GM12878 (cell line): ENCODE measurements at regions not wholly inside any gene's neighbourhood (a gene's known extent, or its start where the extent isn't known, plus 50 kb on each side); places are given as distances from the start of the nearest gene placed in this dataset.

Experiments used
- ATAC-seq: fragments of 200-7000 bp; cut with Tn5 transposase; 3 replicates; pipeline ENCODE4 v1.9.1; 2020; ENCODE audit warnings: mild to moderate bottlenecking, moderate library complexity
- BruUV-seq: library from RNA; stranded (reverse); fragments of 400-500 nt; replicated peaks from 2 replicates; lab custom pipeline; 2021; lab: Mats Ljungman, UMichigan
- CTCF ChIA-PET: fragments of 300-600 bp; sonication (Branson Sonifier 250); formaldehyde crosslinking; extraction: SDS; loops from one replicate; lab custom pipeline; 2021; ENCODE audit warnings: inconsistent platforms; lab: Yijun Ruan, JAX
- POLR2A ChIA-PET: fragments of 350-600 bp; formaldehyde crosslinking; extraction: SDS; loops from one replicate; lab custom pipeline; 2021; ENCODE audit warnings: inconsistent platforms; lab: Charles Lee
- RAD21 ChIA-PET: fragments of 300-600 bp; sonication (Branson Sonifier 250); formaldehyde crosslinking; loops from one replicate; lab custom pipeline; 2023; ENCODE audit warnings: antibody characterized with exemption; ENCODE audit not compliant: unreplicated experiment; lab: Charles Lee
- SMC1A ChIA-PET: fragments of 300-600 bp; sonication (Branson Sonifier 250); formaldehyde crosslinking; loops from one replicate; lab custom pipeline; 2023; ENCODE audit not compliant: unreplicated experiment, uncharacterized antibody; lab: Charles Lee
- DNase-seq: peaks from one replicate; pipeline ENCODE4 v3.0.0-alpha.2; 2011; ENCODE audit warnings: low read depth, low spot score
- FAIRE-seq: peaks from 3 replicates; lab custom pipeline; 2011; peaks lifted over from hg19 to GRCh38; lab: Jason Lieb, UNC
- H2AFZ ChIP-seq: 2 replicates; pipeline ENCODE4 v1.6.0; 2011; ENCODE audit warnings: low read depth, low read length, control low read depth; ENCODE audit not compliant: control insufficient read depth
- H3K27ac ChIP-seq: 2 replicates; pipeline ENCODE4 v1.5.1; 2011; ENCODE audit warnings: control low read depth; ENCODE audit not compliant: control insufficient read depth, insufficient read depth
- H3K27me3 ChIP-seq, 2 experiments: replicated peaks in 1 of 2; 2 replicates each; pipeline versions ENCODE4 v1.6.0 to v1.6.1; 2011; ENCODE audit warnings: low read length in 1 of 2; ENCODE audit not compliant: control insufficient read depth in 2 of 2, insufficient read depth in 2 of 2
- H3K36me3 ChIP-seq, 2 experiments: 2 replicates each; pipeline ENCODE4 v1.5.1; 2011; ENCODE audit warnings: low read length in 1 of 2; ENCODE audit not compliant: control insufficient read depth in 2 of 2, insufficient read depth in 2 of 2
- H3K4me1 ChIP-seq: 2 replicates; pipeline ENCODE4 v1.6.1; 2011; ENCODE audit warnings: mild to moderate bottlenecking, low read length, moderate library complexity, mixed read lengths; ENCODE audit not compliant: control insufficient read depth, insufficient read depth
- H3K4me2 ChIP-seq: 2 replicates; pipeline ENCODE4 v1.6.0; 2011; ENCODE audit warnings: control low read depth; ENCODE audit not compliant: control insufficient read depth, insufficient read depth
- H3K4me3 ChIP-seq: fragments of 200-600 bp; sonication (generic); 2 replicates; pipeline ENCODE4 v1.5.1; 2016
- H3K79me2 ChIP-seq: 2 replicates; pipeline ENCODE4 v1.6.0; 2011; ENCODE audit warnings: low read length; ENCODE audit not compliant: control insufficient read depth, insufficient read depth
- H3K9ac ChIP-seq: 2 replicates; pipeline ENCODE4 v1.8.0; 2011; ENCODE audit warnings: low read length, control low read depth, mixed read lengths; ENCODE audit not compliant: control insufficient read depth, insufficient read depth
- H3K9me3 ChIP-seq: replicated peaks from 3 replicates; pipeline ENCODE4 v1.5.1; 2011; ENCODE audit warnings: mild to moderate bottlenecking, low read length; ENCODE audit not compliant: control insufficient read depth, insufficient read depth
- H4K20me1 ChIP-seq: 2 replicates; pipeline ENCODE4 v1.6.0; 2011; ENCODE audit not compliant: control insufficient read depth, insufficient read depth
- ATF3 ChIP-seq: IDR thresholded peaks from 2 replicates; pipeline ENCODE4 v1.6.1; 2011; ENCODE audit warnings: low read depth, mild to moderate bottlenecking, low read length, moderate library complexity, borderline replicate concordance; ENCODE audit errors: extremely low read depth
- BHLHE40 ChIP-seq, 2 experiments: fragments of 450-650 bp in 1 of 2; IDR thresholded peaks; 2 replicates each; pipeline ENCODE4 v1.6.1; 2011 to 2017; ENCODE audit warnings: low read depth in 2 of 2, borderline replicate concordance in 1 of 2, improper control_type of control experiment in 1 of 2, low read length in 1 of 2, mild to moderate bottlenecking in 1 of 2
- CEBPZ ChIP-seq: fragments of 150-350 bp; IDR thresholded peaks from 2 replicates; pipeline ENCODE4 v1.6.1; 2016; ENCODE audit warnings: low read depth, low read length
- CHD1 ChIP-seq: IDR thresholded peaks from 2 replicates; pipeline ENCODE4 v1.6.1; 2012; ENCODE audit warnings: low read depth, low read length, improper control_type of control experiment
- CTCF ChIP-seq, 3 experiments: IDR thresholded peaks in 2 of 3; conservative IDR thresholded peaks in 1 of 3; 2 replicates each; pipeline ENCODE4 v1.5.1; 2011; ENCODE audit warnings: low read depth in 3 of 3, low read length in 3 of 3, mild to moderate bottlenecking in 3 of 3, control low read depth in 2 of 3, moderate library complexity in 2 of 3, inconsistent platforms in 1 of 3, mixed read lengths in 1 of 3; ENCODE audit not compliant: control insufficient read depth in 2 of 3, insufficient read depth in 1 of 3; ENCODE audit errors: extremely low read depth in 1 of 3
- MLLT1 ChIP-seq: fragments of 450-650 bp; IDR thresholded peaks from 2 replicates; pipeline ENCODE4 v1.6.1; 2016; ENCODE audit warnings: mild to moderate bottlenecking
- MYB ChIP-seq: fragments of 150-350 bp; IDR thresholded peaks from 2 replicates; pipeline ENCODE4 v1.6.1; 2014; ENCODE audit warnings: mild to moderate bottlenecking, low read depth, low read length, borderline replicate concordance
- POLR2AphosphoS2 ChIP-seq: IDR thresholded peaks from 2 replicates; pipeline ENCODE4 v1.6.1; 2011; ENCODE audit warnings: low read depth, mild to moderate bottlenecking, low read length, improper control_type of control experiment, moderate library complexity
- RUNX3 ChIP-seq: IDR thresholded peaks from 2 replicates; pipeline ENCODE4 v1.6.1; 2012; ENCODE audit warnings: low read length, inconsistent platforms
- TCF12 ChIP-seq: IDR thresholded peaks from 2 replicates; pipeline ENCODE4 v1.6.1; 2011; ENCODE audit warnings: low read depth, mild to moderate bottlenecking, low read length
- WGBS: methylation state at CpG from one replicate; pipeline ENCODE4 v1.1.6; 2016; ENCODE audit warnings: low lambda C conversion rate; ENCODE audit not compliant: insufficient replicate concordance, insufficient coverage; ENCODE audit errors: missing lambda C conversion rate; 5-methylcytosine and 5-hydroxymethylcytosine counted together
- in situ Hi-C: fragments of 300-500 bp; cut with MboI; formaldehyde crosslinking; loops from 9 replicates; pipeline ENCODE4 v1.14.3; 2018; ENCODE audit warnings: mixed read lengths
- intact Hi-C: fragments of 100-400 bp; cut with micrococcal nuclease; formaldehyde crosslinking; loops from one replicate; pipeline ENCODE4 v1.14.2; 2022; ENCODE audit not compliant: unreplicated experiment

- ChIA-PET CTCF (no interaction called here), SMC1A (interaction anchor here (0.6 kb wide), 1 partner anchor 910 kb away, joined by 3 read pairs; no protein-coding TSS in a partner anchor), POLR2A (no interaction called here), RAD21 (no interaction called here)
- intact Hi-C loops (no loop called here), in situ Hi-C loops (no loop called here)
- Histone ChIP-seq H3K27me3 (no peaks in the 10 kb centered on the region), H3K79me2 (no peaks in the 10 kb centered on the region), H3K9me3 (no peaks in the 10 kb centered on the region), H3K4me1 (no peaks in the 10 kb centered on the region), H4K20me1 (no peaks in the 10 kb centered on the region), H3K27ac (no peak overlapping the region), H3K4me2 (no peak overlapping the region), H3K36me3 (no peaks in the 10 kb centered on the region), H3K9ac (no peak overlapping the region), H2AFZ (no peak overlapping the region), H3K4me3 (no peak overlapping the region)
- no peak for DNase-seq
- BruUV-seq: no TSS peak
- ATAC-seq: no peak
- FAIRE-seq: no peak
- TF ChIP-seq TCF12 (no peak), RUNX3 (no peak), POLR2AphosphoS2 (no peak), CHD1 (no peak), BHLHE40 (IDR thresholded peaks at IDR 0.05; ENCODE audit: borderline replicate concordance in 1 of 2, low read depth in 2 of 2, low read length in 1 of 2) (no peak)
These were observed 357.6 kb upstream of the SETBP1 start for GRCh38 chr18:44323125-44323524.

GRCh38 chr18:44324361-44324760 lies 356.3 kb upstream of the SETBP1 start:
- TF ChIP-seq BHLHE40 (IDR thresholded peaks at IDR 0.05; ENCODE audit: borderline replicate concordance in 1 of 2, low read depth in 2 of 2, low read length in 1 of 2) (no peak), CTCF (IDR thresholded peaks at IDR 0.05 in 2 of 3, conservative IDR thresholded peaks at IDR 0.05 in 1 of 3; ENCODE audit: control insufficient read depth in 2 of 3, extremely low read depth in 1 of 3, insufficient read depth in 1 of 3, low read depth in 3 of 3, low read length in 3 of 3) (no peak), MYB (no peak), CEBPZ (no peak), ATF3 (no peak), MLLT1 (no peak)
- DNase-seq: no peak
- H3K4me1 ChIP-seq: no peaks in the 10 kb centered on the region
- no peaks in the 10 kb centered on the region for H3K36me3 ChIP-seq
- H3K4me2 ChIP-seq: no peak overlapping the region
- no peak overlapping the region for H3K9ac ChIP-seq
- ChIA-PET POLR2A (no interaction called here), SMC1A (no interaction called here), CTCF (interaction anchor here (1.3 kb wide), 1 partner anchor 703 kb away, joined by 3 read pairs; no protein-coding TSS in a partner anchor), RAD21 (no interaction called here)
- no peak overlapping the region for H2AFZ ChIP-seq
- FAIRE-seq: no peak
- no TSS peak for BruUV-seq
- H3K27ac ChIP-seq: no peak overlapping the region
- intact Hi-C loops: no loop called here
- ATAC-seq: no peak
- no peaks in the 10 kb centered on the region for H3K79me2 ChIP-seq
- H3K9me3 ChIP-seq: no peaks in the 10 kb centered on the region
- 7% methylated on average over 2 of the region's 2 CpGs for WGBS
- H4K20me1 ChIP-seq: no peaks in the 10 kb centered on the region
- no peak overlapping the region for H3K4me3 ChIP-seq
- in situ Hi-C loops: no loop called here
- no peaks in the 10 kb centered on the region for H3K27me3 ChIP-seq
